WTC11 (cell line): ENCODE measurements at regions not wholly inside any gene's neighbourhood (a gene's known extent, or its start where the extent isn't known, plus 50 kb on each side); places are given as distances from the start of the nearest gene placed in this dataset.

Experiments used
- ATAC-seq: fragments of 200-7000 bp; cut with Tn5 transposase; 2 replicates; pipeline ENCODE4 v1.10.0; 2021; ENCODE audit warnings: mild to moderate bottlenecking, moderate library complexity
- CTCF ChIA-PET: fragments of 300-600 bp; sonication (Branson Sonifier 250); formaldehyde crosslinking; loops from one replicate; lab custom pipeline; 2021; ENCODE audit warnings: antibody characterized with exemption; lab: Charles Lee
- POLR2A ChIA-PET: fragments of 350-600 bp; sonication (Branson Sonifier 250); formaldehyde crosslinking; loops from one replicate; lab custom pipeline; 2021; ENCODE audit warnings: antibody characterized with exemption; lab: Charles Lee
- DNase-seq: peaks from one replicate; pipeline ENCODE4 v3.0.0; 2021; ENCODE audit warnings: low spot score
- H3K27ac Mint-ChIP-seq: 2 replicates; pipeline ENCODE4 v1.8.0; 2021; ENCODE audit warnings: mixed read lengths
- H3K27me3 Mint-ChIP-seq: 2 replicates; pipeline ENCODE4 v1.8.0; 2021; ENCODE audit warnings: low read depth, mild to moderate bottlenecking, moderate library complexity, mixed read lengths
- H3K36me3 Mint-ChIP-seq: 2 replicates; pipeline ENCODE4 v1.8.0; 2021; ENCODE audit warnings: mixed read lengths
- H3K4me1 Mint-ChIP-seq: 2 replicates; pipeline ENCODE4 v1.8.0; 2022; ENCODE audit warnings: mixed read lengths
- H3K4me3 Mint-ChIP-seq: 2 replicates; pipeline ENCODE4 v1.8.0; 2021; ENCODE audit warnings: mild to moderate bottlenecking, moderate library complexity, mixed read lengths
- H3K9me3 Mint-ChIP-seq: 2 replicates; pipeline ENCODE4 v1.8.0; 2021; ENCODE audit warnings: mixed read lengths
- FOXP1 ChIP-seq: sonication (generic); formaldehyde crosslinking; IDR thresholded peaks from 2 replicates; pipeline ENCODE4 v1.8.0; 2022; ENCODE audit warnings: missing genetic modification reagents, mild to moderate bottlenecking, moderate library complexity, borderline replicate concordance
- GABPB1 ChIP-seq: sonication (generic); formaldehyde crosslinking; IDR thresholded peaks from 2 replicates; pipeline ENCODE4 v1.8.1; 2023; ENCODE audit warnings: mild to moderate bottlenecking, missing genetic modification reagents
- NR1H2 ChIP-seq: sonication (generic); formaldehyde crosslinking; IDR thresholded peaks from 2 replicates; pipeline ENCODE4 v1.9.0; 2021; ENCODE audit warnings: mild to moderate bottlenecking, moderate library complexity, missing genetic modification reagents
- NR2C2 ChIP-seq: sonication (generic); formaldehyde crosslinking; IDR thresholded peaks from 2 replicates; pipeline ENCODE4 v1.8.0; 2022; ENCODE audit warnings: mild to moderate bottlenecking, missing genetic modification reagents
- NR3C1 ChIP-seq: sonication (generic); formaldehyde crosslinking; conservative IDR thresholded peaks from 2 replicates; pipeline ENCODE4 v1.8.1; 2023; ENCODE audit warnings: low read depth, mild to moderate bottlenecking, missing genetic modification reagents
- OVOL2 ChIP-seq: fragments of 250-450 bp; sonication (Bioruptor Pico); IDR thresholded peaks from 2 replicates; pipeline ENCODE4 v1.9.0; 2021; ENCODE audit warnings: mild to moderate bottlenecking, borderline replicate concordance
- RELA ChIP-seq: sonication (generic); formaldehyde crosslinking; IDR thresholded peaks from 2 replicates; pipeline ENCODE4 v1.8.1; 2022; ENCODE audit warnings: missing genetic modification reagents, mild to moderate bottlenecking, borderline replicate concordance
- TEAD4 ChIP-seq: sonication (generic); formaldehyde crosslinking; IDR thresholded peaks from 2 replicates; pipeline ENCODE4 v1.8.0; 2022; ENCODE audit warnings: mild to moderate bottlenecking, missing genetic modification reagents
- ZNF121 ChIP-seq: sonication (generic); formaldehyde crosslinking; IDR thresholded peaks from 2 replicates; pipeline ENCODE4 v1.8.0; 2023; ENCODE audit warnings: missing genetic modification reagents
- ZNF263 ChIP-seq: sonication (generic); formaldehyde crosslinking; IDR thresholded peaks from 2 replicates; pipeline ENCODE4 v1.8.1; 2022; ENCODE audit warnings: low read depth, mild to moderate bottlenecking, moderate library complexity, missing genetic modification reagents
- ZNF423 ChIP-seq: fragments of 250-450 bp; sonication (Bioruptor Pico); IDR thresholded peaks from 2 replicates; pipeline ENCODE4 v2.1.2; 2022; ENCODE audit warnings: mild to moderate bottlenecking, moderate library complexity
- TF ChIP-seq, protein P1 (sequence below): sonication (generic); formaldehyde crosslinking; IDR thresholded peaks from 2 replicates; pipeline ENCODE4 v1.8.1; 2022; ENCODE audit warnings: low read depth, mild to moderate bottlenecking, moderate library complexity, missing genetic modification reagents, borderline replicate concordance
- TF ChIP-seq, protein P2 (sequence below): sonication (generic); formaldehyde crosslinking; IDR thresholded peaks from 2 replicates; pipeline ENCODE4 v1.8.0; 2022; ENCODE audit warnings: mild to moderate bottlenecking, missing genetic modification reagents
- TF ChIP-seq, protein P3 (sequence below): fragments of 200-600 bp; IDR thresholded peaks from 2 replicates; pipeline ENCODE4 v1.8.0; 2022; ENCODE audit warnings: antibody characterized with exemption
- TF ChIP-seq, protein P4 (sequence below): fragments of 250-450 bp; sonication (Bioruptor Pico); IDR thresholded peaks from 2 replicates; pipeline ENCODE4 v1.9.0; 2021; ENCODE audit warnings: mild to moderate bottlenecking
- TF ChIP-seq, protein P5 (sequence below): sonication (generic); formaldehyde crosslinking; IDR thresholded peaks from 2 replicates; pipeline ENCODE4 v1.8.1; 2023; ENCODE audit warnings: mild to moderate bottlenecking, missing genetic modification reagents
- TF ChIP-seq, protein P6 (sequence below): sonication (generic); formaldehyde crosslinking; IDR thresholded peaks from 2 replicates; pipeline ENCODE4 v1.8.0; 2022; ENCODE audit warnings: mild to moderate bottlenecking, missing genetic modification reagents
- TF ChIP-seq, protein P7 (sequence below): fragments of 250-450 bp; sonication (Bioruptor Pico); IDR thresholded peaks from 2 replicates; pipeline ENCODE4 v2.1.2; 2022; ENCODE audit warnings: mild to moderate bottlenecking, moderate library complexity
- TF ChIP-seq, protein P8 (sequence below): sonication (generic); formaldehyde crosslinking; conservative IDR thresholded peaks from 2 replicates; pipeline ENCODE4 v1.8.1; 2023; ENCODE audit warnings: mild to moderate bottlenecking, low read depth, missing genetic modification reagents, moderate library complexity

DNA sequence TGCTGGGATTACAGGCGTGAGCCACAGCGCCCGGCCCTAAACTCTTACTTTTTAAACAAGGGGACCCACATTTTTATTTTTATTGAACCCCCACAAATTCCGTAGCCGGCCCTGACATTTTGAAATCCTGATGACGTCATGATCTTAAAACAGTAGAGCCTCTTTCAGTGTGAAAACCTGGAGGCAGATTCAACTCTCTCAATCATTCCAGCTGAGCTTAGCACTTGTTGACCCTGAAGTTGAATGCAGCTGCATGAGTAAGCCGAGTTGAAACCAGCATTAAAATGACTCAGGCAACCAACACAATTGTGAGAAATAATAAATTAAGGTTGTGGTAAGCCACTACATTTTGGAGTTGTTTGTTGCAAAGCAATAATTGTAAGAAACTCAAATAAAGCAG lies 93.9 kb upstream of the ADGRL4 start (continued):
- TF ChIP-seq, protein P1, sequence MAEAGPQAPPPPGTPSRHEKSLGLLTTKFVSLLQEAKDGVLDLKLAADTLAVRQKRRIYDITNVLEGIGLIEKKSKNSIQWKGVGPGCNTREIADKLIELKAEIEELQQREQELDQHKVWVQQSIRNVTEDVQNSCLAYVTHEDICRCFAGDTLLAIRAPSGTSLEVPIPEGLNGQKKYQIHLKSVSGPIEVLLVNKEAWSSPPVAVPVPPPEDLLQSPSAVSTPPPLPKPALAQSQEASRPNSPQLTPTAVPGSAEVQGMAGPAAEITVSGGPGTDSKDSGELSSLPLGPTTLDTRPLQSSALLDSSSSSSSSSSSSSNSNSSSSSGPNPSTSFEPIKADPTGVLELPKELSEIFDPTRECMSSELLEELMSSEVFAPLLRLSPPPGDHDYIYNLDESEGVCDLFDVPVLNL (CRISPR knock-in tag), result no peak
- TF ChIP-seq, protein P2, sequence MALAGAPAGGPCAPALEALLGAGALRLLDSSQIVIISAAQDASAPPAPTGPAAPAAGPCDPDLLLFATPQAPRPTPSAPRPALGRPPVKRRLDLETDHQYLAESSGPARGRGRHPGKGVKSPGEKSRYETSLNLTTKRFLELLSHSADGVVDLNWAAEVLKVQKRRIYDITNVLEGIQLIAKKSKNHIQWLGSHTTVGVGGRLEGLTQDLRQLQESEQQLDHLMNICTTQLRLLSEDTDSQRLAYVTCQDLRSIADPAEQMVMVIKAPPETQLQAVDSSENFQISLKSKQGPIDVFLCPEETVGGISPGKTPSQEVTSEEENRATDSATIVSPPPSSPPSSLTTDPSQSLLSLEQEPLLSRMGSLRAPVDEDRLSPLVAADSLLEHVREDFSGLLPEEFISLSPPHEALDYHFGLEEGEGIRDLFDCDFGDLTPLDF, result no peak

DNA sequence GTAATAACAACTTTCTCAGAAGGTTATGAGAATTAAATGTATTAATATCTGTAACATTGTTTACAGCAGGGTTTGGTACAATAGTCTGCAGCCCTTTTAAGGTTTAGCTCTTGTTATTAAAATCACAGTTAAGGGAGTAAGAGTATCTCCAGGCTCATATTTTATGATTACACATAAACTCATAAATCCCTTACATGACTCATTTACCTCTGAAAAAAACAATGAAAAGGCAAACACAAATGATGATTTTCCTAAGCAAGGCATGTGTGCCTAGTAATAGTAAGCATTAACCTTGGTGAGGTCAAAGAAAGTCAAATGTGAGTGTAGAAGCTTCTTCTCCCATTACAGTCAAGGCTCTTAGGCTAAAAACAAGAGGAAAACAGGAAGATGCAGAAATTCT lies 84.5 kb upstream of the ADGRL4 start:
- Mint-ChIP-seq H3K9me3 (no peaks in the 10 kb centered on the region), H3K27me3 (no peaks in the 10 kb centered on the region), H3K27ac (no peak overlapping the region)
- no peak for ATAC-seq
- no peak for DNase-seq
- ChIA-PET POLR2A (no interaction called here), CTCF (no interaction called here)
- TF ChIP-seq ZNF121 (CRISPR knock-in tag) (no peak), TEAD4 (CRISPR knock-in tag) (no peak), ZNF423 (CRISPR knock-in tag) (no peak), ZNF263 (no peak), RELA (no peak), OVOL2 (no peak), NR2C2 (CRISPR knock-in tag) (no peak), NR1H2 (CRISPR knock-in tag) (no peak), GABPB1 (CRISPR knock-in tag) (no peak), NR3C1 (CRISPR knock-in tag) (no peak), FOXP1 (no peak)
- TF ChIP-seq, protein P3, sequence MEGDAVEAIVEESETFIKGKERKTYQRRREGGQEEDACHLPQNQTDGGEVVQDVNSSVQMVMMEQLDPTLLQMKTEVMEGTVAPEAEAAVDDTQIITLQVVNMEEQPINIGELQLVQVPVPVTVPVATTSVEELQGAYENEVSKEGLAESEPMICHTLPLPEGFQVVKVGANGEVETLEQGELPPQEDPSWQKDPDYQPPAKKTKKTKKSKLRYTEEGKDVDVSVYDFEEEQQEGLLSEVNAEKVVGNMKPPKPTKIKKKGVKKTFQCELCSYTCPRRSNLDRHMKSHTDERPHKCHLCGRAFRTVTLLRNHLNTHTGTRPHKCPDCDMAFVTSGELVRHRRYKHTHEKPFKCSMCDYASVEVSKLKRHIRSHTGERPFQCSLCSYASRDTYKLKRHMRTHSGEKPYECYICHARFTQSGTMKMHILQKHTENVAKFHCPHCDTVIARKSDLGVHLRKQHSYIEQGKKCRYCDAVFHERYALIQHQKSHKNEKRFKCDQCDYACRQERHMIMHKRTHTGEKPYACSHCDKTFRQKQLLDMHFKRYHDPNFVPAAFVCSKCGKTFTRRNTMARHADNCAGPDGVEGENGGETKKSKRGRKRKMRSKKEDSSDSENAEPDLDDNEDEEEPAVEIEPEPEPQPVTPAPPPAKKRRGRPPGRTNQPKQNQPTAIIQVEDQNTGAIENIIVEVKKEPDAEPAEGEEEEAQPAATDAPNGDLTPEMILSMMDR, result no peak
- TF ChIP-seq, protein P4, sequence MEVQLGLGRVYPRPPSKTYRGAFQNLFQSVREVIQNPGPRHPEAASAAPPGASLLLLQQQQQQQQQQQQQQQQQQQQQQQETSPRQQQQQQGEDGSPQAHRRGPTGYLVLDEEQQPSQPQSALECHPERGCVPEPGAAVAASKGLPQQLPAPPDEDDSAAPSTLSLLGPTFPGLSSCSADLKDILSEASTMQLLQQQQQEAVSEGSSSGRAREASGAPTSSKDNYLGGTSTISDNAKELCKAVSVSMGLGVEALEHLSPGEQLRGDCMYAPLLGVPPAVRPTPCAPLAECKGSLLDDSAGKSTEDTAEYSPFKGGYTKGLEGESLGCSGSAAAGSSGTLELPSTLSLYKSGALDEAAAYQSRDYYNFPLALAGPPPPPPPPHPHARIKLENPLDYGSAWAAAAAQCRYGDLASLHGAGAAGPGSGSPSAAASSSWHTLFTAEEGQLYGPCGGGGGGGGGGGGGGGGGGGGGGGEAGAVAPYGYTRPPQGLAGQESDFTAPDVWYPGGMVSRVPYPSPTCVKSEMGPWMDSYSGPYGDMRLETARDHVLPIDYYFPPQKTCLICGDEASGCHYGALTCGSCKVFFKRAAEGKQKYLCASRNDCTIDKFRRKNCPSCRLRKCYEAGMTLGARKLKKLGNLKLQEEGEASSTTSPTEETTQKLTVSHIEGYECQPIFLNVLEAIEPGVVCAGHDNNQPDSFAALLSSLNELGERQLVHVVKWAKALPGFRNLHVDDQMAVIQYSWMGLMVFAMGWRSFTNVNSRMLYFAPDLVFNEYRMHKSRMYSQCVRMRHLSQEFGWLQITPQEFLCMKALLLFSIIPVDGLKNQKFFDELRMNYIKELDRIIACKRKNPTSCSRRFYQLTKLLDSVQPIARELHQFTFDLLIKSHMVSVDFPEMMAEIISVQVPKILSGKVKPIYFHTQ, result no peak
- TF ChIP-seq, protein P5, sequence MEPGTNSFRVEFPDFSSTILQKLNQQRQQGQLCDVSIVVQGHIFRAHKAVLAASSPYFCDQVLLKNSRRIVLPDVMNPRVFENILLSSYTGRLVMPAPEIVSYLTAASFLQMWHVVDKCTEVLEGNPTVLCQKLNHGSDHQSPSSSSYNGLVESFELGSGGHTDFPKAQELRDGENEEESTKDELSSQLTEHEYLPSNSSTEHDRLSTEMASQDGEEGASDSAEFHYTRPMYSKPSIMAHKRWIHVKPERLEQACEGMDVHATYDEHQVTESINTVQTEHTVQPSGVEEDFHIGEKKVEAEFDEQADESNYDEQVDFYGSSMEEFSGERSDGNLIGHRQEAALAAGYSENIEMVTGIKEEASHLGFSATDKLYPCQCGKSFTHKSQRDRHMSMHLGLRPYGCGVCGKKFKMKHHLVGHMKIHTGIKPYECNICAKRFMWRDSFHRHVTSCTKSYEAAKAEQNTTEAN, result no peak
- TF ChIP-seq, protein P6, sequence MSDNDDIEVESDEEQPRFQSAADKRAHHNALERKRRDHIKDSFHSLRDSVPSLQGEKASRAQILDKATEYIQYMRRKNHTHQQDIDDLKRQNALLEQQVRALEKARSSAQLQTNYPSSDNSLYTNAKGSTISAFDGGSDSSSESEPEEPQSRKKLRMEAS (CRISPR knock-in tag), result no peak
- TF ChIP-seq, protein P7, sequence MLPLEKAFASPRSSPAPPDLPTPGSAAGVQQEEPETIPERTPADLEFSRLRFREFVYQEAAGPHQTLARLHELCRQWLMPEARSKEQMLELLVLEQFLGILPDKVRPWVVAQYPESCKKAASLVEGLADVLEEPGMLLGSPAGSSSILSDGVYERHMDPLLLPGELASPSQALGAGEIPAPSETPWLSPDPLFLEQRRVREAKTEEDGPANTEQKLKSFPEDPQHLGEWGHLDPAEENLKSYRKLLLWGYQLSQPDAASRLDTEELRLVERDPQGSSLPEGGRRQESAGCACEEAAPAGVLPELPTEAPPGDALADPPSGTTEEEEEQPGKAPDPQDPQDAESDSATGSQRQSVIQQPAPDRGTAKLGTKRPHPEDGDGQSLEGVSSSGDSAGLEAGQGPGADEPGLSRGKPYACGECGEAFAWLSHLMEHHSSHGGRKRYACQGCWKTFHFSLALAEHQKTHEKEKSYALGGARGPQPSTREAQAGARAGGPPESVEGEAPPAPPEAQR (CRISPR knock-in tag), result no peak
- TF ChIP-seq, protein P8, sequence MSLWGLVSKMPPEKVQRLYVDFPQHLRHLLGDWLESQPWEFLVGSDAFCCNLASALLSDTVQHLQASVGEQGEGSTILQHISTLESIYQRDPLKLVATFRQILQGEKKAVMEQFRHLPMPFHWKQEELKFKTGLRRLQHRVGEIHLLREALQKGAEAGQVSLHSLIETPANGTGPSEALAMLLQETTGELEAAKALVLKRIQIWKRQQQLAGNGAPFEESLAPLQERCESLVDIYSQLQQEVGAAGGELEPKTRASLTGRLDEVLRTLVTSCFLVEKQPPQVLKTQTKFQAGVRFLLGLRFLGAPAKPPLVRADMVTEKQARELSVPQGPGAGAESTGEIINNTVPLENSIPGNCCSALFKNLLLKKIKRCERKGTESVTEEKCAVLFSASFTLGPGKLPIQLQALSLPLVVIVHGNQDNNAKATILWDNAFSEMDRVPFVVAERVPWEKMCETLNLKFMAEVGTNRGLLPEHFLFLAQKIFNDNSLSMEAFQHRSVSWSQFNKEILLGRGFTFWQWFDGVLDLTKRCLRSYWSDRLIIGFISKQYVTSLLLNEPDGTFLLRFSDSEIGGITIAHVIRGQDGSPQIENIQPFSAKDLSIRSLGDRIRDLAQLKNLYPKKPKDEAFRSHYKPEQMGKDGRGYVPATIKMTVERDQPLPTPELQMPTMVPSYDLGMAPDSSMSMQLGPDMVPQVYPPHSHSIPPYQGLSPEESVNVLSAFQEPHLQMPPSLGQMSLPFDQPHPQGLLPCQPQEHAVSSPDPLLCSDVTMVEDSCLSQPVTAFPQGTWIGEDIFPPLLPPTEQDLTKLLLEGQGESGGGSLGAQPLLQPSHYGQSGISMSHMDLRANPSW (CRISPR knock-in tag), result no peak
- TF ChIP-seq, all 79 proteins: peak for 0
- Mint-ChIP-seq H3K4me3 (no peak overlapping the region), H3K4me1 (no peaks in the 10 kb centered on the region), H3K36me3 (no peaks in the 10 kb centered on the region)
